T-cell (primary cell): ENCODE measurements at regions not wholly inside any gene's neighbourhood (a gene's known extent, or its start where the extent isn't known, plus 50 kb on each side); places are given as distances from the start of the nearest gene placed in this dataset.

Experiments
- ATAC-seq, 4 experiments: fragments of 200-7000 bp in 3 of 4; fragments of 150-1000 bp in 1 of 4; cut with Tn5 transposase; replicated peaks in 1 of 4; 1 replicate in 3 of 4; 2 replicates in 1 of 4; pipeline ENCODE4 v1.10.0; 2021; ENCODE audit warnings: moderate library complexity in 3 of 4, mild to moderate bottlenecking in 2 of 4, moderate number of reproducible peaks in 1 of 4
- CTCF ChIA-PET, 2 donors: fragments of 300-600 bp; sonication (Branson Sonifier 250); formaldehyde crosslinking; loops; one replicate each; lab custom pipeline; 2022; ENCODE audit warnings: antibody characterized with exemption in 2 of 2; lab: Charles Lee
- POLR2A ChIA-PET, 2 donors: fragments of 300-600 bp; sonication (Branson Sonifier 250); formaldehyde crosslinking; loops; one replicate each; lab custom pipeline; 2022; ENCODE audit warnings: antibody characterized with exemption in 2 of 2; lab: Charles Lee
- DNase-seq, 35 experiments: peaks; one replicate each; pipeline versions ENCODE4 v3.0.0 to v3.0.0-alpha.2; 2013 to 2023
- H3K27ac ChIP-seq: one replicate; pipeline ENCODE4 v1.5.1; 2013; ENCODE audit warnings: low read length
- H3K27me3 ChIP-seq, 2 experiments: replicated peaks in 1 of 2; 1 replicate in 1 of 2; 2 replicates in 1 of 2; pipeline versions ENCODE4 v1.6.1 to v1.7.0; 2013; ENCODE audit warnings: low read length in 1 of 2, mixed read lengths in 1 of 2; ENCODE audit not compliant: control insufficient read depth in 2 of 2, insufficient read depth in 2 of 2; ENCODE audit errors: extremely low read depth in 1 of 2
- H3K36me3 ChIP-seq, 2 donors: 1 replicate in 1 of 2; 2 replicates in 1 of 2; pipeline versions ENCODE4 v1.6.1 to v1.7.0; 2013; ENCODE audit warnings: low read length in 1 of 2; ENCODE audit not compliant: control insufficient read depth in 2 of 2, insufficient read depth in 1 of 2; ENCODE audit errors: extremely low read depth in 1 of 2
- H3K4me1 ChIP-seq, 2 experiments: 1 replicate in 1 of 2; 2 replicates in 1 of 2; pipeline versions ENCODE4 v1.6.1 to v1.7.0; 2013; ENCODE audit warnings: low read length in 2 of 2, mixed read lengths in 1 of 2; ENCODE audit not compliant: insufficient read depth in 2 of 2, control insufficient read depth in 1 of 2; ENCODE audit errors: extremely low read depth in 1 of 2
- H3K4me3 ChIP-seq, 2 donors: 1 replicate in 1 of 2; 2 replicates in 1 of 2; pipeline versions ENCODE4 v1.5.1 to v1.7.0; 2013; ENCODE audit warnings: mild to moderate bottlenecking in 2 of 2, low read length in 1 of 2, moderate library complexity in 1 of 2; ENCODE audit not compliant: control insufficient read depth in 1 of 2; ENCODE audit errors: extremely low read depth in 1 of 2
- H3K9me3 ChIP-seq: 2 replicates; pipeline ENCODE4 v1.7.0; 2013
- H3K27ac Mint-ChIP-seq, 2 donors: one replicate each; pipeline ENCODE4 v1.8.0; 2020 to 2021; ENCODE audit warnings: mild to moderate bottlenecking in 2 of 2, mixed read lengths in 2 of 2
- H3K27me3 Mint-ChIP-seq, 2 donors: one replicate each; pipeline ENCODE4 v1.8.0; 2021 to 2022; ENCODE audit warnings: mixed read lengths in 2 of 2
- H3K36me3 Mint-ChIP-seq: one replicate; pipeline ENCODE4 v1.8.0; 2021; ENCODE audit warnings: mixed read lengths
- H3K4me1 Mint-ChIP-seq, 3 donors: one replicate each; pipeline ENCODE4 v1.8.0; 2020 to 2022; ENCODE audit warnings: mixed read lengths in 3 of 3, mild to moderate bottlenecking in 1 of 3
- H3K4me3 Mint-ChIP-seq, 3 donors: one replicate each; pipeline ENCODE4 v1.8.0; 2020 to 2022; ENCODE audit warnings: mild to moderate bottlenecking in 3 of 3, mixed read lengths in 3 of 3, moderate library complexity in 3 of 3
- H3K9me3 Mint-ChIP-seq, 3 donors: one replicate each; pipeline ENCODE4 v1.8.0; 2020 to 2022; ENCODE audit warnings: mixed read lengths in 3 of 3
- WGBS: methylation state at CpG from one replicate; pipeline ENCODE4 v1.1.5; 2013; ENCODE audit warnings: missing lambda C conversion rate; ENCODE audit not compliant: insufficient coverage; 5-methylcytosine and 5-hydroxymethylcytosine counted together

- no peak overlapping the region for H3K27ac ChIP-seq
- Mint-ChIP-seq H3K4me1 (no peaks in the 10 kb centered on the region), H3K27ac (no peak overlapping the region), H3K4me3 (no peak overlapping the region), H3K27me3 (peaks cover 3 to 5% of the 10 kb centered on the region in 2 donors), H3K36me3 (no peaks in the 10 kb centered on the region), H3K9me3 (no peaks in the 10 kb centered on the region)
- 86% methylated on average over 4 of the region's 7 CpGs for WGBS
- no peaks in the 10 kb centered on the region for H3K36me3 ChIP-seq
- peaks cover 0 to 15% of the 10 kb centered on the region in 2 experiments for H3K27me3 ChIP-seq
- ATAC-seq = no peak
- no peaks in the 10 kb centered on the region for H3K9me3 ChIP-seq
- H3K4me1 ChIP-seq = no peaks in the 10 kb centered on the region
- no peak for DNase-seq
- H3K4me3 ChIP-seq = no peak overlapping the region
- ChIA-PET POLR2A (no interaction called here), CTCF (no interaction called here)
Measured at GRCh38 chr2:120877409-120877808, 141.7 kb downstream of the GLI2 start.

DNA sequence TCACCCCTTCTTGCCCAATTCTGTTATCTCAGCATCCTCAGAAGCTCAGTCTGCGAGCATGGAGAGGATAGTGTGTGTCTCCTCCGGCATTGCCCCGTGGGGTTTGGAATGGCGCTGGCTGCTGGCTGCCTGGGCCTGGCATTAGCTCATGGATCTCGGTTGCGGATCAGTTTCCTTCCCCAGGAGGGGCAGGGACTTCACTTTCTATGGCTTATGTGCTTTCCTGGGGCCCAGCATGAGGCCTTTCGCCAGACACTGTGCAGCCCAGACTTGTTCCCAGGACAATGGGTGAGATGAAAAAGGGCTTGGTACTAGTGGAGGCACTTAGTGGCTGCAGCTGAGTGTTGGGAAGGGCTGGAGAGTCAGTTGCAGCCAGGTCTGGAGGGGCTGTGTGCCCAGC, 143.3 kb downstream of the GLI2 start:
- H3K36me3 Mint-ChIP-seq = no peaks in the 10 kb centered on the region

GRCh38 chr2:120879431-120880295, 144.0 kb downstream of the GLI2 start:
- no peak overlapping the region for H3K4me3 ChIP-seq
- H3K27me3 ChIP-seq = peaks cover 0 to 14% of the 10 kb centered on the region in 2 experiments
- CTCF ChIA-PET = no interaction called here
- H3K9me3 ChIP-seq = no peaks in the 10 kb centered on the region
- no peak overlapping the region for H3K4me3 Mint-ChIP-seq
- H3K4me1 Mint-ChIP-seq = no peaks in the 10 kb centered on the region
- no peaks in the 10 kb centered on the region for H3K9me3 Mint-ChIP-seq
- no peak overlapping the region for H3K27ac Mint-ChIP-seq
- DNase-seq (no peak), ATAC-seq (no peak)
- peaks cover 5 to 10% of the 10 kb centered on the region in 2 donors for H3K27me3 Mint-ChIP-seq
- WGBS = 82% methylated on average over 17 of the region's 24 CpGs
- H3K27ac ChIP-seq = no peak overlapping the region
- POLR2A ChIA-PET = no interaction called here
- no peaks in the 10 kb centered on the region for H3K36me3 Mint-ChIP-seq
- H3K4me1 ChIP-seq = no peaks in the 10 kb centered on the region
- H3K36me3 ChIP-seq = no peaks in the 10 kb centered on the region

More for the DNA sequence above, 143.3 kb downstream of the GLI2 start:
- H3K36me3 ChIP-seq = no peaks in the 10 kb centered on the region
- POLR2A ChIA-PET = no interaction called here
- H3K4me1 ChIP-seq = no peaks in the 10 kb centered on the region
- no peak for DNase-seq
- H3K4me3 ChIP-seq = no peak overlapping the region
- no peaks in the 10 kb centered on the region for H3K9me3 ChIP-seq
- peaks cover 0 to 13% of the 10 kb centered on the region in 2 experiments for H3K27me3 ChIP-seq
- CTCF ChIA-PET = no interaction called here
- WGBS = 85% methylated on average over 3 of the region's 7 CpGs
- no peaks in the 10 kb centered on the region for H3K4me1 Mint-ChIP-seq
- H3K9me3 Mint-ChIP-seq = no peaks in the 10 kb centered on the region
- no peak for ATAC-seq
- no peak overlapping the region for H3K27ac Mint-ChIP-seq
- no peak overlapping the region for H3K4me3 Mint-ChIP-seq
- H3K27ac ChIP-seq = no peak overlapping the region
- peaks cover 5 to 9% of the 10 kb centered on the region in 2 donors for H3K27me3 Mint-ChIP-seq

DNA sequence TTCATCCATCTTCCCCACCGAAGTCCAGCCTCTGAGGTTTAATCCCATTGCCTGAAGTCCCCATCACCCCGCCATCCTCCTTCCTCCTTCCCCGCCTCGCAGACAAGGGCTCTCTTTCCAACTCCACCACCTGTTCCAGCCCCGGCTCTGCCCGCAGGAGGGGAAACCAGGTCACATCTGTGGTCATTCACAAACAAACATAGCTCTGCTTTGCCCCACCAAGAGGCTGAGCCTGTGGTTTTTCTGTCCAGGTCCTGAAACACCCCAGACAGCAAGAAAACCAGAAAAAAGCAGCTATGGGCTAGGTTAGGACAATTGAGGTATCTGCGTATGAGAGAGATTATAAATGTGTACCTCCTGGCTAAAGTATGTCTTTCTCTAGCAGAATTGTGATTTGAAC, 144.7 kb downstream of the GLI2 start:
- peaks cover 5 to 10% of the 10 kb centered on the region in 2 donors for H3K27me3 Mint-ChIP-seq
- DNase-seq (no peak), ATAC-seq (no peak)
- Histone ChIP-seq H3K4me1 (no peaks in the 10 kb centered on the region), H3K4me3 (no peak overlapping the region), H3K27me3 (peaks cover 0 to 15% of the 10 kb centered on the region in 2 experiments), H3K36me3 (no peaks in the 10 kb centered on the region), H3K27ac (no peak overlapping the region), H3K9me3 (no peaks in the 10 kb centered on the region)
- no peak overlapping the region for H3K27ac Mint-ChIP-seq
- no peaks in the 10 kb centered on the region for H3K4me1 Mint-ChIP-seq
- no peaks in the 10 kb centered on the region for H3K36me3 Mint-ChIP-seq
- ChIA-PET POLR2A (no interaction called here), CTCF (no interaction called here)
- 59% methylated on average over 4 of the region's 7 CpGs for WGBS
- H3K4me3 Mint-ChIP-seq = no peak overlapping the region
- H3K9me3 Mint-ChIP-seq = no peaks in the 10 kb centered on the region

GRCh38 chr2:120881981-120882788, 146.5 kb downstream of the GLI2 start:
- no peak overlapping the region for H3K27ac ChIP-seq
- Mint-ChIP-seq H3K4me1 (no peaks in the 10 kb centered on the region), H3K9me3 (no peaks in the 10 kb centered on the region), H3K4me3 (no peak overlapping the region), H3K27me3 (peaks cover 5 to 10% of the 10 kb centered on the region in 2 donors), H3K27ac (no peak overlapping the region), H3K36me3 (no peaks in the 10 kb centered on the region)
- POLR2A ChIA-PET = interaction anchor here in 1 of 2 donors (0.7 kb wide), 1 partner anchor 25 kb away, joined by 4 read pairs; no protein-coding TSS in a partner anchor
- H3K4me1 ChIP-seq = no peaks in the 10 kb centered on the region
- H3K4me3 ChIP-seq = no peak overlapping the region
- ATAC-seq (no peak), DNase-seq (no peak)
- no peaks in the 10 kb centered on the region for H3K36me3 ChIP-seq
- H3K27me3 ChIP-seq = peaks cover 0 to 23% of the 10 kb centered on the region in 2 experiments
- CTCF ChIA-PET = no interaction called here
- 92% methylated on average over 17 of the region's 21 CpGs for WGBS
- no peaks in the 10 kb centered on the region for H3K9me3 ChIP-seq

GRCh38 chr2:120883607-120884440, 148.2 kb downstream of the GLI2 start:
- Mint-ChIP-seq H3K4me1 (no peaks in the 10 kb centered on the region), H3K4me3 (no peak overlapping the region), H3K36me3 (no peaks in the 10 kb centered on the region), H3K27me3 (peaks cover 4 to 9% of the 10 kb centered on the region in 2 donors), H3K9me3 (no peaks in the 10 kb centered on the region), H3K27ac (no peak overlapping the region)
- POLR2A ChIA-PET = no interaction called here
- 74% methylated on average over 5 of the region's 15 CpGs for WGBS
- Histone ChIP-seq H3K4me3 (no peak overlapping the region), H3K36me3 (no peaks in the 10 kb centered on the region), H3K4me1 (no peaks in the 10 kb centered on the region), H3K9me3 (no peaks in the 10 kb centered on the region), H3K27me3 (peaks cover 0 to 27% of the 10 kb centered on the region in 2 experiments), H3K27ac (no peak overlapping the region)
- DNase-seq = no peak
- ATAC-seq = no peak
- CTCF ChIA-PET = no interaction called here
